ENCODE measurements at regions not wholly inside any gene's neighbourhood (a gene's known extent, or its start where the extent isn't known, plus 50 kb on each side); places are given as distances from the start of the nearest gene placed in this dataset.

- H3K4me2 ChIP-seq: no peak overlapping the region
Observed at GRCh38 chr14:80117876-80118275, 93.4 kb downstream of the DIO2 start.

DNA sequence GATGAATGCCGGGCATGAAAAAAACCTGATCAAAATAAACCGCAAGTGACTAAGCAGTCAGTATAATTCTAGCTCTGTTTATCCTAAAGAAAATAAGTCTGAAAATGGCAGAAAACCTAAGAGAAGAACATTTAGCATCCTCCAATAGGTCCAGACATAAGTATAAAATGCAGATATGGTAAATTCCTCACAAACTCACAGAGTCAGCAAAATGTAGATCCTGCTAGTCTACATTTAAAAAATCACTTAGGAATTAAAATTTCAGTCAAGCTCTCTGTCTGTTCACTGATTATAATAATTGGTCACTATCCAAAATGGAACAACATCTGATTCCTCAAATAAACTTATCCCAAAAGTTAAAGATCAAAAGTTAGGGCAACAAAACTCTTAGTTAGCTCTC, 95.1 kb downstream of the DIO2 start:
- peaks cover 11% of the 10 kb centered on the region for H3K4me1 Mint-ChIP-seq
- Histone ChIP-seq H3K27me3 (ENCODE audit: insufficient read depth) (no peaks in the 10 kb centered on the region), H2AFZ (no peak overlapping the region), H4K20me1 (replicated peaks; ENCODE audit: insufficient read depth) (no peaks in the 10 kb centered on the region), H3K79me2 (replicated peaks; ENCODE audit: insufficient read depth) (no peaks in the 10 kb centered on the region), H3K4me2 (no peak overlapping the region), H3K9me2 (ENCODE audit: insufficient read depth) (no peaks in the 10 kb centered on the region), H3F3A (replicated peaks; ENCODE audit: low read depth) (no peaks in the 10 kb centered on the region), H3K4me3 (no peak overlapping the region), H3K4me1 (ENCODE audit: insufficient read depth) (no peaks in the 10 kb centered on the region), H3K27ac (ENCODE audit: low read depth) (no peak overlapping the region), H3K36me3 (ENCODE audit: insufficient read depth) (peaks cover 3% of the 10 kb centered on the region; the same call in 1 of the 2 replicates)
- H3K9me3 Mint-ChIP-seq: peaks cover 2% of the 10 kb centered on the region
- no peaks in the 10 kb centered on the region for H3K36me3 Mint-ChIP-seq (ENCODE audit: low read depth)
- peaks cover 2% of the 10 kb centered on the region for H3K27me3 Mint-ChIP-seq (ENCODE audit: insufficient read depth, low read depth, poor library complexity)
- no peak overlapping the region for H3K4me3 Mint-ChIP-seq
- ATAC-seq (no peak), DNase-seq (ENCODE audit: low spot score) (no peak)
- no peak overlapping the region for H3K27ac Mint-ChIP-seq
- TF ChIP-seq REST (IDR thresholded peaks at IDR 0.05; ENCODE audit: unreplicated experiment) (no peak), POLR2AphosphoS5 (IDR thresholded peaks at IDR 0.05; ENCODE audit: low read depth) (no peak), ETS1 (IDR thresholded peaks at IDR 0.05) (no peak), STAT1 (IDR thresholded peaks at IDR 0.05; ENCODE audit: unreplicated experiment) (no peak), NANOG (IDR thresholded peaks at IDR 0.05; ENCODE audit: borderline replicate concordance) (no peak), ZNF114 (CRISPR knock-in tag; IDR thresholded peaks at IDR 0.05) (no peak), JUNB (IDR thresholded peaks at IDR 0.05; ENCODE audit: unreplicated experiment) (no peak)
- TF ChIP-seq, protein P1, sequence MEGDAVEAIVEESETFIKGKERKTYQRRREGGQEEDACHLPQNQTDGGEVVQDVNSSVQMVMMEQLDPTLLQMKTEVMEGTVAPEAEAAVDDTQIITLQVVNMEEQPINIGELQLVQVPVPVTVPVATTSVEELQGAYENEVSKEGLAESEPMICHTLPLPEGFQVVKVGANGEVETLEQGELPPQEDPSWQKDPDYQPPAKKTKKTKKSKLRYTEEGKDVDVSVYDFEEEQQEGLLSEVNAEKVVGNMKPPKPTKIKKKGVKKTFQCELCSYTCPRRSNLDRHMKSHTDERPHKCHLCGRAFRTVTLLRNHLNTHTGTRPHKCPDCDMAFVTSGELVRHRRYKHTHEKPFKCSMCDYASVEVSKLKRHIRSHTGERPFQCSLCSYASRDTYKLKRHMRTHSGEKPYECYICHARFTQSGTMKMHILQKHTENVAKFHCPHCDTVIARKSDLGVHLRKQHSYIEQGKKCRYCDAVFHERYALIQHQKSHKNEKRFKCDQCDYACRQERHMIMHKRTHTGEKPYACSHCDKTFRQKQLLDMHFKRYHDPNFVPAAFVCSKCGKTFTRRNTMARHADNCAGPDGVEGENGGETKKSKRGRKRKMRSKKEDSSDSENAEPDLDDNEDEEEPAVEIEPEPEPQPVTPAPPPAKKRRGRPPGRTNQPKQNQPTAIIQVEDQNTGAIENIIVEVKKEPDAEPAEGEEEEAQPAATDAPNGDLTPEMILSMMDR (conservative IDR thresholded peaks at IDR 0.05; ENCODE audit: low read depth in 2 of 2): no peak

More at GRCh38 chr14:80117876-80118275, 93.4 kb downstream of the DIO2 start:
- Histone ChIP-seq H3K4me3 (no peak overlapping the region), H3F3A (replicated peaks; ENCODE audit: low read depth) (no peaks in the 10 kb centered on the region), H3K27ac (ENCODE audit: low read depth) (no peak overlapping the region), H3K27me3 (ENCODE audit: insufficient read depth) (no peaks in the 10 kb centered on the region), H3K4me1 (ENCODE audit: insufficient read depth) (no peaks in the 10 kb centered on the region), H4K20me1 (replicated peaks; ENCODE audit: insufficient read depth) (no peaks in the 10 kb centered on the region), H3K36me3 (ENCODE audit: insufficient read depth) (peaks cover 3% of the 10 kb centered on the region; the same call in 1 of the 2 replicates), H2AFZ (no peak overlapping the region), H3K9me2 (ENCODE audit: insufficient read depth) (no peaks in the 10 kb centered on the region), H3K79me2 (replicated peaks; ENCODE audit: insufficient read depth) (no peaks in the 10 kb centered on the region)
- no peak for TF ChIP-seq REST (IDR thresholded peaks at IDR 0.05; ENCODE audit: unreplicated experiment)
- ATAC-seq: no peak
- Mint-ChIP-seq H3K4me1 (peaks cover 14% of the 10 kb centered on the region), H3K4me3 (no peak overlapping the region), H3K36me3 (ENCODE audit: low read depth) (peaks cover 9% of the 10 kb centered on the region; the same call in 2 of the 3 replicates), H3K27ac (no peak overlapping the region), H3K27me3 (ENCODE audit: insufficient read depth, low read depth, poor library complexity) (peaks cover 2% of the 10 kb centered on the region), H3K9me3 (peaks cover 19% of the 10 kb centered on the region)
- DNase-seq (ENCODE audit: low spot score): no peak
